DND-41 (cell line): ENCODE measurements at regions not wholly inside any gene's neighbourhood (a gene's known extent, or its start where the extent isn't known, plus 50 kb on each side); places are given as distances from the start of the nearest gene placed in this dataset.

Experiments used
- EZH2 ChIP-seq: IDR thresholded peaks from 3 replicates; pipeline ENCODE4 v1.6.1; 2012; ENCODE audit warnings: borderline replicate concordance, low read depth, mild to moderate bottlenecking, moderate library complexity, low read length, inconsistent platforms; ENCODE audit not compliant: severe bottlenecking
- TF ChIP-seq, protein P1 (sequence below): IDR thresholded peaks from 2 replicates; pipeline ENCODE4 v1.5.1; 2012; ENCODE audit warnings: borderline replicate concordance, low read length, moderate library complexity, mild to moderate bottlenecking; ENCODE audit not compliant: poor library complexity, severe bottlenecking; ENCODE audit errors: extremely low read depth

DNA sequence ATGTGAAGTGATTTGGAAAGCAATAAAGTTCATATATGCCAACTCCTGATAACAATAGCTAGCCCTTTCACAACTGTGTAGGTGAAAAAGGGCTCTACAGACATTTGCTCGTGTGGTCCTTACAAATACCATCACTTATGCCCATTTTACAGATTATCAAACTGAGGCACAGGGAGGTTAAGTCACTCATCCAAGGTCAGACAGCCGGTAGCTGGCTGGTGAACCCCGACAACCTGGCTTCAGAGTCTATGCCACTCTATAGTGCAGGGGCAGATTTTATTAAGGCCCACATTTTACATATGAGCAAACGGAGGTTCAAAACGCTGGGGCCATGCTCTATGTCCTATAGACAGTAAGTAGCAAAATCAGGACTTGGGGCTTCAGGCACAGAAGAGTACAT is 280.5 kb downstream of the RRAGC start:
- TF ChIP-seq, protein P1, sequence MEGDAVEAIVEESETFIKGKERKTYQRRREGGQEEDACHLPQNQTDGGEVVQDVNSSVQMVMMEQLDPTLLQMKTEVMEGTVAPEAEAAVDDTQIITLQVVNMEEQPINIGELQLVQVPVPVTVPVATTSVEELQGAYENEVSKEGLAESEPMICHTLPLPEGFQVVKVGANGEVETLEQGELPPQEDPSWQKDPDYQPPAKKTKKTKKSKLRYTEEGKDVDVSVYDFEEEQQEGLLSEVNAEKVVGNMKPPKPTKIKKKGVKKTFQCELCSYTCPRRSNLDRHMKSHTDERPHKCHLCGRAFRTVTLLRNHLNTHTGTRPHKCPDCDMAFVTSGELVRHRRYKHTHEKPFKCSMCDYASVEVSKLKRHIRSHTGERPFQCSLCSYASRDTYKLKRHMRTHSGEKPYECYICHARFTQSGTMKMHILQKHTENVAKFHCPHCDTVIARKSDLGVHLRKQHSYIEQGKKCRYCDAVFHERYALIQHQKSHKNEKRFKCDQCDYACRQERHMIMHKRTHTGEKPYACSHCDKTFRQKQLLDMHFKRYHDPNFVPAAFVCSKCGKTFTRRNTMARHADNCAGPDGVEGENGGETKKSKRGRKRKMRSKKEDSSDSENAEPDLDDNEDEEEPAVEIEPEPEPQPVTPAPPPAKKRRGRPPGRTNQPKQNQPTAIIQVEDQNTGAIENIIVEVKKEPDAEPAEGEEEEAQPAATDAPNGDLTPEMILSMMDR, result no peak
- TF ChIP-seq EZH2, result no peak
